HCEC 1CT (cell line): ENCODE measurements at regions not wholly inside any gene's neighbourhood (a gene's known extent, or its start where the extent isn't known, plus 50 kb on each side); places are given as distances from the start of the nearest gene placed in this dataset.
A peak's percentile ranks its signal among the peaks of the same experiment; 100 is the strongest.

Source experiments
- DNase-seq: peaks from one replicate; pipeline ENCODE4 v3.0.0-alpha.2; 2017

- DNase-seq = no peak
Measured at GRCh38 chr9:89554307-89555035, 50.3 kb upstream of the GADD45G start.

DNA sequence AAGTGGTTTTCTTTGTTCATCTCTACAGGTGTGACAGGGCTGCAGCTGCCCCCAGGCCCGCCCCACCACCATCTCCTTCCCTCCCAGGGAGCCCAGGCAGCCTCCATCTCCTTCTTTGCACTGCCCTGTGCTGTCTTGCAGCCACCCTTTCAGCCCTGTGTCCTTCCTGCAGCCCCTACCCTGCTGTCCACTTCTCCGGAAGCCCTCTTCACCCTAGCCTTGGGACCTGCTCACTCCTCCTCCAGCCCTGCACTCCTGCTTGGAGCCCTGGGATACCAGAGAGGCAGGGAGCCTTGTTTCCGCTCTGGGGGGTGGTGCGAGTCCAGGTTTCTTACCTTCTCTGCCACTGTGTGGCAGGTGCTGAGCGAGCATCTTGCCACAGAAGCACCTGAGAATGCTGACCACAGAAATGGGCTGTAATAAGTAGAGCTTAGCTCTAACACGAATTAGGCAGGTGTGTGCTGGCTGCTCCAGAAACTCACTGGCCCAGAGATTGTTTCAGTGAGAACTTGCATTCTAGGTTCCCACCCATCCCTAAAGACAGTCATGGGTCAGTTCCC lies 51.3 kb upstream of the GADD45G start:
- no peak for DNase-seq

GRCh38 chr9:89550346-89550927 lies 52.5 kb upstream of the SEMA4D start:
- no peak for DNase-seq

DNA sequence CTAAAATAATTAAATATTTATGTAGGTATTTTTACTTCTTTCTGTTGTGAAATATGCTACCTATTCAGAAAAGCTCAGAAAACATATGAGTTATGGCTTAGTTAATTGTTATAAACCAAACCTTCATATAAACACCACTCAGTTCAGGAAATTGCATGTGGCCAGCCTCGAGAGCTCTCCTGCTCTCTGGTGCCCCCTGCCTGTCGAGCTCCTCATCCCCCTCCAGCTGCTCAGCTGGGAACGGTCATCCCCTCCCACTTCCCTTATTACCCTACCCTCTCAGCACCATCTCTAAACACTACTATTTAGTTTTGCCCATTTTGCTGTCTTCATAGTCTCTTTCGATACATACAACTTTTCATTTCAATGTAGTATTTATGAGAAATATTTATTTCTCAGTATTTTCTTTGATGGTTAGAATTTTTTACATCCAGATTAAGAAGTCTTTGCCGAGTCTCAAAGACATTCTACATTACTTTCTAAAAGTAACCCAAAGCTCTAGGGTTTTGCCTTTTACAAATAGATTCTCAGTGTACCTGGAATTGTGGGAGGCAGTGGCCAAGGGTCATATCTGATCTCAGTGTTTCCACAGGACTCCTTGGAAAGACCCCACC lies 51.2 kb upstream of the SEMA4D start:
- peak; percentile 25 for DNase-seq

DNA sequence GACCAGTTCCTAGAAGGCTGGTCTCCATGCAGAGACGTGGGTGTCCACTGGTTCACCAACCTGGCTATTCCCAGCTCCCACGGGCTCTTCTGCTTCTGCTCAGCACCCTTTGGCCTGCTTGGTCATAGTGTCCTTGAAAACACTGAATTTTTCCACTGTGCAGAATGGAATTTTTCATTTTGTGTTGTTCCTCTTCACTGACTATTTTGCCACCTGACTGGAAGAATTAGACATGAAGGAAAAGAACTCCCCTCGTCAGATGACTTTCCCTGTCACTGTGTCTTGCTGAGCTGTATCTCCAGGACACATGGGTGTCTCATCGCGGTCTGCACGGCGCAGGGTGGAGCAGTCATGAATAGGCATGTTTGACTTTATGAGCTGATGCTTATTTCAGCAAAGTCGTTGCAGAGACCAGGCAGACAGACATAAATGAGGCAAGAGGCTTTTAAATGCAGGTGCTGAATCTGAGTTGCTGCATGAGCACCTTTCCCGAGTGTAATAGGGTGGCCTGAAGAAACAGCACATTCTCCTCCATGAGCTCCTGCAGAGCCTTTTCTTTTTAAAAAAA lies 50.2 kb upstream of the SEMA4D start:
- no peak for DNase-seq
